Endodermal cell (in vitro differentiated cells): ENCODE measurements at regions not wholly inside any gene's neighbourhood (a gene's known extent, or its start where the extent isn't known, plus 50 kb on each side); places are given as distances from the start of the nearest gene placed in this dataset.

Experiments
- DNase-seq: peaks from one replicate; pipeline ENCODE4 v3.0.0-alpha.2; 2017
- H3K27ac ChIP-seq: 2 replicates; pipeline ENCODE4 v1.5.1; 2013; ENCODE audit warnings: mild to moderate bottlenecking, low read depth, low read length, moderate library complexity
- H3K27me3 ChIP-seq: 2 replicates; pipeline ENCODE4 v1.6.1; 2013; ENCODE audit warnings: mild to moderate bottlenecking, low read length, moderate library complexity; ENCODE audit not compliant: insufficient read depth, control insufficient read depth, poor library complexity, severe bottlenecking
- H3K36me3 ChIP-seq: 2 replicates; pipeline ENCODE4 v1.7.0; 2013; ENCODE audit warnings: mild to moderate bottlenecking, low read length, moderate library complexity; ENCODE audit not compliant: control insufficient read depth, insufficient read depth
- H3K4me1 ChIP-seq: one replicate; pipeline ENCODE4 v1.7.0; 2013; ENCODE audit warnings: low read length; ENCODE audit not compliant: control insufficient read depth, insufficient read depth
- H3K4me3 ChIP-seq: 2 replicates; pipeline ENCODE4 v1.5.1; 2013; ENCODE audit warnings: mild to moderate bottlenecking, low read length, moderate library complexity
- H3K9ac ChIP-seq: 2 replicates; pipeline ENCODE4 v1.6.1; 2013; ENCODE audit warnings: mild to moderate bottlenecking, low read length, moderate library complexity; ENCODE audit not compliant: poor library complexity, severe bottlenecking; ENCODE audit errors: extremely low read depth
- H3K9me3 ChIP-seq: 2 replicates; pipeline ENCODE4 v1.6.1; 2013; ENCODE audit warnings: mild to moderate bottlenecking, low read length, moderate library complexity; ENCODE audit not compliant: control insufficient read depth
- H3K27ac Mint-ChIP-seq: 2 replicates; pipeline ENCODE4 v1.8.0; 2020; ENCODE audit warnings: mixed read lengths
- H3K27me3 Mint-ChIP-seq: 2 replicates; pipeline ENCODE4 v1.8.0; 2021; ENCODE audit warnings: mild to moderate bottlenecking, mixed read lengths; ENCODE audit not compliant: insufficient read depth
- H3K36me3 Mint-ChIP-seq: 2 replicates; pipeline ENCODE4 v1.8.0; 2020; ENCODE audit warnings: low read depth, mixed read lengths
- H3K4me1 Mint-ChIP-seq: 2 replicates; pipeline ENCODE4 v1.8.0; 2020; ENCODE audit warnings: mixed read lengths
- H3K4me3 Mint-ChIP-seq: 2 replicates; pipeline ENCODE4 v1.8.0; 2020; ENCODE audit warnings: mild to moderate bottlenecking, moderate library complexity, mixed read lengths
- H3K9me3 Mint-ChIP-seq: 2 replicates; pipeline ENCODE4 v1.8.0; 2020; ENCODE audit warnings: mild to moderate bottlenecking, mixed read lengths
- CTCF ChIP-seq: fragments of 200-600 bp; sonication (generic); conservative IDR thresholded peaks from 2 replicates; pipeline ENCODE4 v1.5.0; 2021; ENCODE audit warnings: antibody characterized with exemption, mild to moderate bottlenecking
- WGBS, 2 experiments: methylation state at CpG; one replicate each; pipeline versions ENCODE4 v1.1.5 to v1.1.7; 2013; ENCODE audit warnings: missing lambda C conversion rate in 2 of 2, mixed read lengths in 1 of 2; ENCODE audit not compliant: insufficient coverage in 1 of 2, insufficient read length in 1 of 2; 5-methylcytosine and 5-hydroxymethylcytosine counted together

GRCh38 chr21:25362375-25363267, 244.7 kb downstream of the MRPL39 start:
- Histone ChIP-seq H3K9me3 (no peaks in the 10 kb centered on the region), H3K4me3 (no peak overlapping the region), H3K36me3 (no peaks in the 10 kb centered on the region), H3K27ac (no peak overlapping the region), H3K9ac (no peak overlapping the region), H3K27me3 (no peaks in the 10 kb centered on the region), H3K4me1 (no peaks in the 10 kb centered on the region)
- no peak for DNase-seq
- Mint-ChIP-seq H3K27ac (no peak overlapping the region), H3K36me3 (no peaks in the 10 kb centered on the region), H3K27me3 (no peaks in the 10 kb centered on the region), H3K9me3 (no peaks in the 10 kb centered on the region), H3K4me3 (no peak overlapping the region), H3K4me1 (peaks cover 3% of the 10 kb centered on the region)
- no peak for TF ChIP-seq CTCF
- WGBS, 2 experiments, result 91 to 96% methylated on average over 7 to 15 of the region's 15 CpGs

- Histone ChIP-seq H3K4me1 (no peaks in the 10 kb centered on the region), H3K36me3 (no peaks in the 10 kb centered on the region), H3K9ac (no peak overlapping the region), H3K9me3 (no peaks in the 10 kb centered on the region), H3K27ac (no peak overlapping the region), H3K27me3 (no peaks in the 10 kb centered on the region), H3K4me3 (no peak overlapping the region)
- no peak overlapping the region for H3K27ac Mint-ChIP-seq
- WGBS, 2 experiments, result 94 to 95% methylated on average over 18 to 25 of the region's 28 CpGs
- H3K9me3 Mint-ChIP-seq, result no peaks in the 10 kb centered on the region
- H3K36me3 Mint-ChIP-seq, result no peaks in the 10 kb centered on the region
- H3K4me1 Mint-ChIP-seq, result peaks cover 6% of the 10 kb centered on the region
- H3K4me3 Mint-ChIP-seq, result no peak overlapping the region
- DNase-seq, result no peak
- H3K27me3 Mint-ChIP-seq, result no peaks in the 10 kb centered on the region
- no peak for TF ChIP-seq CTCF
Observed at GRCh38 chr21:25361765-25362164, 245.5 kb downstream of the MRPL39 start.

GRCh38 chr21:25361097-25361496, 246.2 kb downstream of the MRPL39 start:
- peak; percentile 2 for TF ChIP-seq CTCF
- no peaks in the 10 kb centered on the region for H3K9me3 ChIP-seq
- H3K9me3 Mint-ChIP-seq, result no peaks in the 10 kb centered on the region
- H3K27ac ChIP-seq, result no peak overlapping the region
- no peaks in the 10 kb centered on the region for H3K27me3 ChIP-seq
- no peaks in the 10 kb centered on the region for H3K36me3 ChIP-seq
- 50 to 67% methylated on average over 1 of the region's 1 CpG for WGBS, 2 experiments
- DNase-seq, result peak; percentile 51
- no peak overlapping the region for H3K9ac ChIP-seq
- no peaks in the 10 kb centered on the region for H3K4me1 ChIP-seq
- no peak overlapping the region for H3K27ac Mint-ChIP-seq
- H3K27me3 Mint-ChIP-seq, result no peaks in the 10 kb centered on the region
- H3K4me1 Mint-ChIP-seq, result peaks cover 6% of the 10 kb centered on the region
- no peak overlapping the region for H3K4me3 Mint-ChIP-seq
- no peak overlapping the region for H3K4me3 ChIP-seq
- no peaks in the 10 kb centered on the region for H3K36me3 Mint-ChIP-seq
